SK-N-SH treated with all-trans-retinoic acid at 6 μM for 48 hours (cell line): ENCODE measurements at regions not wholly inside any gene's neighbourhood (a gene's known extent, or its start where the extent isn't known, plus 50 kb on each side); places are given as distances from the start of the nearest gene placed in this dataset.

Experiments used
- ATAC-seq: fragments of 200-7000 bp; cut with Tn5 transposase; 3 replicates; pipeline ENCODE4 v1.9.1; 2020; ENCODE audit warnings: mild to moderate bottlenecking, moderate library complexity
- BACH2 ChIP-seq: fragments of 250-450 bp; sonication (Bioruptor Pico); IDR thresholded peaks from 2 replicates; pipeline ENCODE4 v1.9.0; 2021; ENCODE audit warnings: mild to moderate bottlenecking, borderline replicate concordance
- CREB5 ChIP-seq: fragments of 250-450 bp; sonication (Bioruptor Pico); IDR thresholded peaks from 2 replicates; pipeline ENCODE4 v1.5.1; 2020; ENCODE audit warnings: low read depth, mild to moderate bottlenecking, moderate library complexity
- CSRNP3 ChIP-seq: fragments of 250-450 bp; sonication (Bioruptor Pico); IDR thresholded peaks from 2 replicates; pipeline ENCODE4 v1.5.1; 2021; ENCODE audit warnings: mild to moderate bottlenecking, moderate library complexity
- ESRRG ChIP-seq: fragments of 250-450 bp; sonication (Bioruptor Pico); IDR thresholded peaks from 2 replicates; pipeline ENCODE4 v1.6.1; 2021; ENCODE audit warnings: mild to moderate bottlenecking
- GLIS3 ChIP-seq: fragments of 250-450 bp; sonication (Bioruptor Pico); IDR thresholded peaks from 2 replicates; pipeline ENCODE4 v1.5.0; 2020; ENCODE audit warnings: mild to moderate bottlenecking, moderate library complexity
- ISL1 ChIP-seq: fragments of 250-450 bp; sonication (Bioruptor Pico); IDR thresholded peaks from 2 replicates; pipeline ENCODE4 v2.1.2; 2022; ENCODE audit warnings: mild to moderate bottlenecking, moderate library complexity
- OSR1 ChIP-seq: fragments of 250-450 bp; sonication (Bioruptor Pico); IDR thresholded peaks from 2 replicates; pipeline ENCODE4 v1.8.0; 2022; ENCODE audit warnings: moderate library complexity, mild to moderate bottlenecking, inconsistent platforms
- PATZ1 ChIP-seq: fragments of 250-450 bp; sonication (Bioruptor Pico); IDR thresholded peaks from 2 replicates; pipeline ENCODE4 v1.8.0; 2020; ENCODE audit warnings: mild to moderate bottlenecking, moderate library complexity, borderline replicate concordance
- PPARA ChIP-seq: fragments of 250-450 bp; sonication (Bioruptor Pico); IDR thresholded peaks from 2 replicates; pipeline ENCODE4 v1.5.0; 2020; ENCODE audit warnings: mild to moderate bottlenecking, borderline replicate concordance
- RARB ChIP-seq: fragments of 250-450 bp; sonication (Bioruptor Pico); IDR thresholded peaks from 2 replicates; pipeline ENCODE4 v1.8.0; 2021; ENCODE audit warnings: mild to moderate bottlenecking, moderate library complexity
- SNAI2 ChIP-seq: fragments of 250-450 bp; sonication (Bioruptor Pico); IDR thresholded peaks from 2 replicates; pipeline ENCODE4 v1.5.0; 2020; ENCODE audit warnings: mild to moderate bottlenecking, moderate library complexity
- TCF4 ChIP-seq: fragments of 250-450 bp; sonication (Bioruptor Pico); IDR thresholded peaks from 2 replicates; pipeline ENCODE4 v1.8.0; 2021; ENCODE audit warnings: mild to moderate bottlenecking, moderate library complexity, borderline replicate concordance
- TOX ChIP-seq: fragments of 250-450 bp; sonication (Bioruptor Pico); IDR thresholded peaks from 2 replicates; pipeline ENCODE4 v1.8.0; 2021; ENCODE audit warnings: mild to moderate bottlenecking, moderate library complexity, borderline replicate concordance
- TSHZ2 ChIP-seq: fragments of 250-450 bp; sonication (Bioruptor Pico); IDR thresholded peaks from 2 replicates; pipeline ENCODE4 v1.5.0; 2020; ENCODE audit warnings: mild to moderate bottlenecking, moderate library complexity
- ZC3H10 ChIP-seq: fragments of 250-450 bp; sonication (Bioruptor Pico); IDR thresholded peaks from 2 replicates; pipeline ENCODE4 v1.5.1; 2021; ENCODE audit warnings: mild to moderate bottlenecking, moderate library complexity
- ZFP3 ChIP-seq: fragments of 250-450 bp; sonication (Bioruptor Pico); IDR thresholded peaks from 2 replicates; pipeline ENCODE4 v1.5.0; 2020; ENCODE audit warnings: mild to moderate bottlenecking, moderate library complexity
- ZFP30 ChIP-seq: fragments of 450-650 bp; formaldehyde crosslinking; IDR thresholded peaks from 2 replicates; pipeline ENCODE4 v1.5.0; 2022; ENCODE audit warnings: mild to moderate bottlenecking, moderate library complexity
- ZNF565 ChIP-seq: fragments of 450-650 bp; formaldehyde crosslinking; conservative IDR thresholded peaks from 2 replicates; pipeline ENCODE4 v1.5.0; 2020; ENCODE audit warnings: low read depth, mild to moderate bottlenecking, moderate library complexity
- ZNF70 ChIP-seq: fragments of 450-650 bp; formaldehyde crosslinking; IDR thresholded peaks from 2 replicates; pipeline ENCODE4 v1.5.0; 2020; ENCODE audit warnings: mild to moderate bottlenecking, moderate library complexity
- ZNF8 ChIP-seq: fragments of 450-650 bp; formaldehyde crosslinking; IDR thresholded peaks from 2 replicates; pipeline ENCODE4 v1.5.0; 2020; ENCODE audit warnings: mild to moderate bottlenecking, moderate library complexity
- TF ChIP-seq, protein P1 (sequence below): fragments of 250-450 bp; sonication (Bioruptor Pico); IDR thresholded peaks from 2 replicates; pipeline ENCODE4 v1.8.0; 2021; ENCODE audit warnings: low read depth, mild to moderate bottlenecking, moderate library complexity, borderline replicate concordance

GRCh38 chr9:95641586-95641985 is 124.8 kb upstream of the PTCH1 start (continued):
- TF ChIP-seq ZC3H10 (CRISPR knock-in tag) (no peak), TOX (CRISPR knock-in tag) (no peak), ISL1 (CRISPR knock-in tag) (no peak)

- no peak for TF ChIP-seq ZFP3 (CRISPR knock-in tag)
- TF ChIP-seq GLIS3 (CRISPR knock-in tag): no peak
- TF ChIP-seq ZNF8 (CRISPR knock-in tag): no peak
- no peak for TF ChIP-seq SNAI2
- no peak for TF ChIP-seq PATZ1 (CRISPR knock-in tag)
- TF ChIP-seq PPARA (CRISPR knock-in tag): no peak
- no peak for TF ChIP-seq ZNF70 (CRISPR knock-in tag)
- TF ChIP-seq ZC3H10 (CRISPR knock-in tag): no peak
- TF ChIP-seq, protein P1, sequence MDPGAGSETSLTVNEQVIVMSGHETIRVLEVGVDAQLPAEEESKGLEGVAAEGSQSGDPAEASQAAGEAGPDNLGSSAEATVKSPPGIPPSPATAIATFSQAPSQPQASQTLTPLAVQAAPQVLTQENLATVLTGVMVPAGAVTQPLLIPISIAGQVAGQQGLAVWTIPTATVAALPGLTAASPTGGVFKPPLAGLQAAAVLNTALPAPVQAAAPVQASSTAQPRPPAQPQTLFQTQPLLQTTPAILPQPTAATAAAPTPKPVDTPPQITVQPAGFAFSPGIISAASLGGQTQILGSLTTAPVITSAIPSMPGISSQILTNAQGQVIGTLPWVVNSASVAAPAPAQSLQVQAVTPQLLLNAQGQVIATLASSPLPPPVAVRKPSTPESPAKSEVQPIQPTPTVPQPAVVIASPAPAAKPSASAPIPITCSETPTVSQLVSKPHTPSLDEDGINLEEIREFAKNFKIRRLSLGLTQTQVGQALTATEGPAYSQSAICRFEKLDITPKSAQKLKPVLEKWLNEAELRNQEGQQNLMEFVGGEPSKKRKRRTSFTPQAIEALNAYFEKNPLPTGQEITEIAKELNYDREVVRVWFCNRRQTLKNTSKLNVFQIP: no peak
- no peak for TF ChIP-seq ZFP30 (CRISPR knock-in tag)
- no peak for TF ChIP-seq ZNF565 (CRISPR knock-in tag)
- no peak for ATAC-seq
Measured at GRCh38 chr9:95640336-95640735, 123.6 kb upstream of the PTCH1 start.

GRCh38 chr9:95635986-95636671 is 119.4 kb upstream of the PTCH1 start:
- no peak for TF ChIP-seq ZNF70 (CRISPR knock-in tag)
- TF ChIP-seq ESRRG (CRISPR knock-in tag): no peak
- no peak for TF ChIP-seq GLIS3 (CRISPR knock-in tag)
- no peak for TF ChIP-seq ZC3H10 (CRISPR knock-in tag)
- no peak for TF ChIP-seq CREB5 (CRISPR knock-in tag)
- TF ChIP-seq OSR1 (CRISPR knock-in tag): no peak
- no peak for TF ChIP-seq PATZ1 (CRISPR knock-in tag)
- no peak for TF ChIP-seq TSHZ2 (CRISPR knock-in tag)
- TF ChIP-seq, protein P1: no peak
- TF ChIP-seq RARB (CRISPR knock-in tag): no peak
- no peak for TF ChIP-seq ZFP3 (CRISPR knock-in tag)
- no peak for TF ChIP-seq PPARA (CRISPR knock-in tag)
- no peak for TF ChIP-seq CSRNP3 (CRISPR knock-in tag)
- no peak for TF ChIP-seq ZNF8 (CRISPR knock-in tag)
- TF ChIP-seq TCF4: no peak
- no peak for TF ChIP-seq ZFP30 (CRISPR knock-in tag)
- no peak for TF ChIP-seq ZNF565 (CRISPR knock-in tag)
- TF ChIP-seq TOX (CRISPR knock-in tag): no peak
- TF ChIP-seq ISL1 (CRISPR knock-in tag): no peak
- TF ChIP-seq BACH2 (CRISPR knock-in tag): no peak

More at GRCh38 chr9:95635986-95636671, 119.4 kb upstream of the PTCH1 start:
- ATAC-seq: no peak
